ENCODE measurements at regions not wholly inside any gene's neighbourhood (a gene's known extent, or its start where the extent isn't known, plus 50 kb on each side); places are given as distances from the start of the nearest gene placed in this dataset.
A peak's percentile ranks its signal among the peaks of the same experiment; 100 is the strongest.
"Not testable (repeated sequence)": the region's sequence is repeated elsewhere in the genome, so short reads cannot be mapped to it uniquely, and the experiment has no call there.

DNA sequence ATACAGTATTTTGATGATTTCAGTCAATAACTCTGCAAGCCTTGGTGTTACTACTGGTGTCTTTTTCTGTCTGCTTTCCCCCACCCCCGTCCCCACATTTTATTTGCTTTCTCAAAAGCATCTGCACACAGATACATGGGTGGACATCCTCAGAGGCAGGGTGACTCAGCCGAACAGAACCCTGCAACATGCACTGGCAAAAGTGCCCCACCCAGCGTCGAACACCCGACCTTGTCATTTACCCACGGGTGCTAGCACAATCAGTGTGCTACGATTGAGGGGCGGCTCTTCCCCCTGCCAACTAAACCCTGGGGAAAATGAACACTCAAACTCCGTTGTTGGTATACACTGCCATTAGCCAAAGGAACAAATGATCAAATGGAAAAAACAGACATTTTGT lies 115.9 kb upstream of the NAA20 start:
- DNase-seq, result no peak

DNA sequence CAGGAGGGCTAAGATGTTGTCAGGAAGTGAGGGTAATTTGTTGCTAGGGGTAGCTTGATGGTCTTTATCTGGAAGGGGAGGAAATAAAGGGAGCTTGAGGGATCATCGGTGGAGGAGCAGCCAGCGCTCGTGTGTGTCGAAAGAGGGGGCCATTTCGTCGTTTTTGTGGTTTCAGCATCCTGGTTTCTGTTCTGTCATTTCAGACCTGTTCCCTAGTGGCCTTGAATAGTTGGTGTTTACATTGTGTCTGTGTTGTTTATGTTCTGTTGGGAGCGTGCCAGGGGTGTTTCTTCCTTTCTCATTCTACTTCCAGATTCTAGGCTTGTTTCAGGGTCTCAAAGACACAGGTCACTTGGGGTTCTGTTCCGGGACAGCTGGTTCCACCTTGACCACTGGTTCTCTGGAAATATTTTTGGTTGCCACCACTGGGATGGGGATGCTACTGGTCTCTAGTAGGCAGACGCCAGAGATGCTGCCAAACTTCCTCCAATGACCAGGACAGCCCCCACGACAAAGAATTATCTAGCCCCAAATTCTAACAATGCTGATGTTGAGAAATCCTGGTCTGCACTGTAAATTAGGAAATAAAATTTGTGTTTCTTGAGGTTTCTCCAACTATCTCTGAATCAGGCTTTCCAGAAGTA lies 113.9 kb upstream of the NAA20 start:
- peak; percentile 48 for DNase-seq

DNA sequence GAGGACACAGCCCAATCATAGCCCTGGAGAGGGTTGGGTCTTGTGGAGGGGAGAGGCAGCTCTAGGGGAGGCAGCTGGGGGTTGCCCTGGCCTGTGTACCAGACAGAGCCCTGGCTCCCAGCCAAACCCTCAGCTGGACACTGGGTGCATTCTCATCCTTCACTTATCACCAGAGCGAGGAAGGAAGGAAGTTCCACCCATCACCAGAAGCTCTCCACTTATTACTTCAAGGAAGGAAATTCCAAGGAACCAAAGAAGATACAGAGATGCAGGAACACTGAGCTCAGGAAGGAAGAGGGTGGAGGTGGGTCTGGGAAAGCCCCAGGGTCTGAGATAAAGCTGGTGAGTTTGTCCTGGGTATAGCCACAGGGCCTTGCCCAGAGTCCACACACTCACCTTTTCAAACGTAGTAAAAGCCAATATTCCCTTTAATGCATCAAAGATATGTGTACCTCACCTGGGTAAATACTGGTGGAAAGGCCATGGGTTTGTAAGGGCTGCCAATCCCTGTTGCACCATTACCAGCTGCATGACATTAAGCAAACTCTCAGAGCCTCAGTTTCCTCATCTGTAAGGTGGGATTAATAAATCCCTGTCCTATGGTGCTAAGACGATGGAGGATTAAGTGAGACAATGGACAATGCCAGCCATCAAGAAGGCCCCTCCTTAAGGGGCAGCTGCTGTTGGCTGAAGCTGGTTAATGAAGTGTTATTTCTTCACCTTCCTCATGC lies 109.7 kb upstream of the NAA20 start:
- DNase-seq, result no peak

DNA sequence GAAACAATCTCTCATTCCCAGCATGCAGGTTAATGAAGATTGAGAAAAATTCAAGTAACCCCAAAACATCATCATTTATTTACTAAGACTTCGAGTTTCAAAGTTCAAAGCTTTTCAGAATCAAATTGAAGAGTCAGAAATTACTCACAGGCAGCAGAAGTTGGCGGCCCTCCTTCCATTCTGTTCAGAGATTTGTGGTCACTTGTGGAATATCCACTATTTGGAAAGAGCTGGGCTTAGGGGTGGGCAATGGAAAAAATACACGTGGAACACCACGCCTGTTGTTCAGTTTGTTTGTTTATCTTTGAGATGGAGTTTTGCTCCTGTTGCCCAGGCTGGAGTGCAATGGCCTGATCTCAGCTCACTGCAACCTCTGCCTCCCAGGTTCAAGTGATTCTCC lies 108.6 kb upstream of the NAA20 start:
- DNase-seq, result no peak

DNA sequence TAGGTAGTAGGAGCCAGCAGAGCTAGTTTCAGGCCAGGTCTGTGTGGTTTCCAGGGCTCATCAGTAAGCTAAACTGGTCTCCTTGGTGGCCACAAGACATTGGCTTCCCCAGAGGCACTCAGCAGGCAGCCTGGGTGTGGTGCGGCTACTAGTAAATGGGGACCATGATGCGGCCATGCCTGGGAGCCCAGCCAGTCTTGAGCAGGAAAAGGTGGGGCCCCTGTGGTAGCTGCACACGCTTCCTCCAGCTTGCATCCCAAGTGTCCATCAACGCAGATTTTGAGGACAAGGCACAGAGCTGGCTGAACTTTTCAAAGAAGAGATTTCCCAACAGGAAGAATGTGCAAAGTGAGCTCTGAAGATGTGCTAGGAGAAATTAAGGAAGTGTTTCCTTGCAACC lies 107.4 kb upstream of the NAA20 start:
- DNase-seq, result no peak

DNA sequence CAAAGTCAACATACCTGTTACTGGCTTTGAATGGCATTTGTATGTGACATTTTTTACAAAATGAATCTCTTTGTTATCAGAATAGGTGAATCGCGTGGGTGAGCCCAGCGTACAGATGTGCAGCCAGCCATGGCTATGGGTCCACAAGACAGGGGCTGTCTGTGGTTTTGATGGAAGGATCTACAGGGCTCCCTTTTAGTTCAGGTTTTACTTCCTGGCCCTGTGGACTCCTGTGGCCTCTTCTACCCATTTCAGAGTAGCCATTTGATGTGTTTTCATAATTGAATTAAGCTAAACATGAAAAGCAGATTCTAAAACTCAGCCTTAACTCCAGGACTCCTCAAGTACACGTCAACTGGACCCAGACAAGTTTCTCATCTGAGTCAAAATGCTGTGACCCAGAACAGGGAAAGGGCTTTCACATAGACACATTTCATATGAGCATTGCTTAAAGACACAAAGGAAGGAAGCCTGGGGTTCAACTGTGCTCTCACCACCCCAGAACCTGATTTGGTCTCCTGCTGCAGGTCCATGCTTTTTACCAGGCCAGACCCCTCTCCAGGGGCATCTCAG lies 105.3 kb upstream of the NAA20 start:
- DNase-seq, result no peak

DNA sequence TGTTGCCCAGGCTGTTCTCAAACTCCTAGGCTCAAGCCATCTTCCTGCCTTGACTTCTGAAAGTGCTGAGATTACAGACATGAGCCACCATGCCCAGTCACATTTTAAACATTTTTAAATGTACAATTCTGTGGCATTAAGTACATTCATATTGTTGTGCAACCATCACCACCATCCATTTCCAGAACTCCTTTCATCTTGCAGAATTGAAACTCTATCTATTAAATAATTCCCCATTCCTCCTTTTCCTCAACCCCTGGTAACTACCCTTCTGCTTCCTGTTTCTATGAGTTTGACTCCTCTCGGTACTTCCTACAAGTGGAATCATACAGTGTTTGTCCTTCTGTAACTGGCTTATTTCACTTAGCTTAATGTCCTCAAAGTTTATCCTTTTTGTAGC lies 103.8 kb upstream of the NAA20 start:
- DNase-seq, result no peak

DNA sequence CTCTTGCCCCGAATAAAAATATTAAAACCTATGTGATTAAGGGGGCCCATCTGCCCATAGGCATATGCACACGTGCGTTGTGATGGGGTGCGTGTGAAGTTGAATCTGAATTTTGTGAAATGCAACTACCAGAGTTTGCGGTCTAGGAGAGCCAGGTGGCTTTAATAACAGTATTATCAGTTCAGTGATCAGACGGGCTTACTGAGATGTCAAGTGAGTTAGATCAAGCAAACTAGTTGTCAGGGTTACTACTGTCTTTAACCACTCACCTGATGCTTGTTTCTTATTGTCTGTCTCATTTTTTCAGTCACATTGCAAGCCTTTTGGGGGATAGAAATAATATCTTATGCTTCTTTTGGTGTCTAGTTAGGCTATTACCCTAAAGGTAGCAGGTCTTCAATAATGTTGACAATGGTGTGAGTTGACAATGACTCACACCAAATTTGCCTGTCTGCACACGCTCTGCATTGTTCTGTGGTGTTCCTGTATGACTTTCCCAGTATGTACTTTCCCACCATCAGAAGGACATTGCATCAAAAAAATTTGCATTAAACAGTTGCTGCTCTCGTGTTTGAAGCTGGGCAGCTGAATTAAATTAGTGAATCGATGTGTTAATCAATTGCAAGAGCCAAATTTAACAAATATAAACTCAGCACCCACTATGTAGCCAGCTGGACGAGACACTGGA lies 103.1 kb upstream of the NAA20 start:
- DNase-seq, result no peak

DNA sequence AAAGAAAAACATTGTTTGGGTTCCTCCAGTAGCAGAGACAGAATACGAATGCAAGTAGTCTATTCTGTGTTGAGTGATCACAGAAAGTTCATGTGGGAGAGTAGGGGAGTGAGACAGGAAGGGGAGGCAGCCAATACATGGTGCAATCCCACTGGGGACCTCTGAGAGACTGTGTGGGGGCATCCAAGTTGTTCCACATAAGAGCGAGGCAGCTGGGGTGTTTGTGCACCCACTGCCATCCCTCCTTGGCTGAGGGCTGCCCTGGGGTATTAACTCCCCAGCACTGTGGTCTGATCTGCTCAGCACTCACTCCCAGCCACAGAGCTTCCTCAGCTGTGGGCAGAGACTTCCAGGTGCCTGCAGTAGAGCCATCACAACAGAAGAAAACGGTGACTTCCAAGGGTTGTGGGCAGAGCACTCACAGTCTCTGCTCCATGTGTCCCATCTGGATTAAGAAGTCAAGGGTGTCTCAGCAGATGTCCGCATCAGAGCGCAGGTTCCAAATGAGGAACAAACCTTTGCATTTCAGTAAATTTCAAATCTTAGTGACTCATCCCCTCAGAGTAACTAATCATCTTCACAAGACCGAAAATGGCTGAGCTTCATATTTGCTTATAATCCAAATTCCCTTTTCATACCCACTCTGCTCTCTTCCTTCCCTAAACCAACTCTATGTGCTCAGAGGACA lies 101.9 kb upstream of the NAA20 start:
- DNase-seq, result no peak

DNA sequence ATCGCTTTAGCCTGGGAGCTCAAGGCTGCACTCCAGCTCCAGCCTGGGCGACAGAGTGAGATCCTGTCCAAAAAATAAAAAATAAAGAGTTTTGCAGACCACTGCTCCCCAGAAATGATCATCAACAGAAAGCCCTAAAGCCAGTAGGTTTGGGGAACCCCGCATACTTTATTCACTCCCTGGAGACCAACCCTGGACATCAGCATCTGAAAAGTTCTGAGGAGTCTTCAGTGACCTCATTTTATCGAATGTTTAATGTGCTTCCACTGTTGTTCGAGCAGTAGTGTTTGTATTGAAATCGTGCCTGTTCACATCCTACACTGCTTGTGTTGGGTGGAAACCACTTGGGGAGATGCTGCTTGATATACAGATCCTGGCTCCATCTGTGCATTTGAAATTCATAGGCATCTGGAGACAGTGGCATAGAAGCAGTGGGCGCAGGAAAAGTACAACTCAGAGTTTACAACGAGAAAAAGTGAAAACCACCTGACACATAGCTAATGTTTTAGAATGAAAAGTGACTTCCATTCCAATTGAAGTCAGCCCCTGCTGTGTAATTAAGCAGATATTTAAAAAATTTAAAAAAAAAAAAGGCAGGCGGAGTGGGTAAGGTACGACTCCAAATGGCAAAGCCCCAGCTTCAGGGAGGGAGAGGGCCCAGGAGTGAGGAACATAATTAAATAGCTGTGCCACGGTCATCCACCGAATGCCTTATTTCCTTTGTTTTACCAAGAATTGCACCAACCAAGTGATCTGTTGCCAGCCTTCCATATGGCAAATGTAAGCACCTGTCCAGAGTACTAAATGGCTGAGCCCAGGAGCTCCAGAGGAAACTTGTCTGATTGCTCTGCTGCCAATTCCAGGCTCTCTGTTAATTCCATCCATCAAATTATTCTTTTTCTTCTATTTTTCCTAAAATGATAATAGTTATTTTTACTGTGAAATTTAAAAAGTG lies 100.4 kb upstream of the NAA20 start:
- no peak for DNase-seq

DNA sequence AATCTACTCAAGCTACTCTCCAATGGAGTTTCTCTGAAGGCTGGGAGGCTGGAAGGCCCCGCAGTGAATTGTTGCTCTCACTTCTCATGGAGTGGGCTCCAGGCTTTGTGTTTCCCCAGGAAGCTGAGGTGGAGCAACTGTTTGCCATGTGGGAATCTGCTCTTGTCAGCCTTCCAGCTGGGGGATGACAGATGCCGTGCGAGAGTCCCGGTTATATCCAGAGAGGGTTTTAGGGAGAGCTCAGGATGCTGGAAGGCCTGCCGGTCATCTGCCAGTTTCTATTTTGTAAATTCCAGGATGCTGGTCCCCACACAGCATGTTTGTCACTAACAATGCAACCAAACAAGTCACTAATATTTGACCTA lies 98.2 kb upstream of the NAA20 start:
- no peak for DNase-seq

DNA sequence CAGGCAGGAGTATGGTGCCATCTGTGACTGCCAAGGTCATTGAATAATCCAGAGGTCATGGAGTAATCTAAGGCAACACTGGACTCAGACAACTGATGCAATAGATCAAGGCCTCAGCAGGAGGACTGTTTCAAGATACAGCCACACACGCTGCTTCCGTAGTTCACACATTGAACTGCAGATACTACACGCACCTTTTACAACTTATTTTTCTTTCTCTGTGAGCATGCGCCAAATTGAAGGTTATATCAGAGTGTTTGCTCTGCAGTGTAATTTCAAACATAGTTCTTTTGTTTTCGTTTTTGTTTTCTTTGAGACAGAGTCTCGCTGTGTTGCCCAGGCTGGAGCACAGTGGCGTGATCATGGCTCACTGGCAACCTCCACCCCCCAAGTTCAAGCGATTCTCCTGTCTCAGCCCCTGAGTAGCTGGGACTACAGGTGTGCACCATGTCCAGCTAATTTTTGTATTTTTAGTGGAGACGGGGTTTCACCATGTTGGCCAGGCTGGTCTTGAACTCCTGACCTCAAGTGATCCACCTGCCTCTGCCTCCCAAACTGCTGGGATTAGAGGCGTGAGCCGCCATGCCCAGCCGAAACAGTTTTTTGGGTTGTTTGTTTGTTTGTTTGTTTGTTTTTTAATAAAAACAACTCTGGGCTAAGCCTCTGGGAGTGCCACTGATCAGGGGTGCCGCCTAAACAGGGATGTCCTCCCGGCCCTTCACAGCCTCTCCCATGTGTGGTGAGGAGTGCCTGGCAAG lies 96.6 kb upstream of the NAA20 start:
- DNase-seq, result no peak

DNA sequence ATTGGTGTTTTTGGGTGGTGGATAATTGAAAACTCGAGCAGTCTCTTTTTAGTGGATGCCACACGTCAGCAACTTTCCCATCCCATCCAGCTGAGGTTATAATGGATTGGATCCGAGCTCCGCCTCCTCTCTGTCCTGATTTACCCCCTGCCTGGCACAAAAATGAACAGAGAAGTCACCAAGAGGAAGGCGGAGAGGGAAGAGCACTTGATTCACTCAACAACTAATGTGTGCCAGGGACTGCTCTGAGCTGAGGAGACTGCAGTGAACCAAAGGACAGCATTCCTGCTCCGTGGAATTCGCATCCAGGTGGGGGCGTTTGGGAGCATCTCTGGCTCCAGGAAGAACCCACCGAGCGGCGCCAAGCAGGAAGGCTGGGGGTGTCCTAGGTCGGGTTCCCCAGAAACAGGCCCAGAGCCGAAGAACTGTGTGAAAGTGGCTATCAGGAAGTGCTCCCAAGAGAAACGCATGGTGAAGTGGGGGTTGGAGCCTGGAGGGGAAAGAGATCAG lies 95.8 kb upstream of the NAA20 start:
- DNase-seq, result no peak

DNA sequence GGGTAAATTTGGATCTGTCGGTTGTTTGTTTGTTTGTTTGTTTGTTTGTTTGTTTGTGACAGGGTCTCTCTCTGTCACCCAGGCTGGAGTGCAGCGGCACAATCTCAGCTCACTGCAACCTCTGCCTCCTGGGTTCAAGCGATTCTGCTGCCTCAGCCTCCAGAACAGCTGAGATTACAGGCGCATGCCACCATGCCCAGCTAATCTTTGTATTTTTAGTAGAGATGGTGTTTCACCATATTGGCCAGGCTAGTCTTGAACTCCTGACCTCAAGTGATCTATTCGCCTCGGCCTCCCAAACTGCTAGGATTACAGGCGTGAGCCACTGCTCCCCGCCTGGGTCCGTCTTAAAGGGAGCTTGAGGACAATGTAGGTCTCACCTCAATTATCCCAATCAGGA lies 95.3 kb upstream of the NAA20 start:
- DNase-seq, result not testable (repeated sequence)

DNA sequence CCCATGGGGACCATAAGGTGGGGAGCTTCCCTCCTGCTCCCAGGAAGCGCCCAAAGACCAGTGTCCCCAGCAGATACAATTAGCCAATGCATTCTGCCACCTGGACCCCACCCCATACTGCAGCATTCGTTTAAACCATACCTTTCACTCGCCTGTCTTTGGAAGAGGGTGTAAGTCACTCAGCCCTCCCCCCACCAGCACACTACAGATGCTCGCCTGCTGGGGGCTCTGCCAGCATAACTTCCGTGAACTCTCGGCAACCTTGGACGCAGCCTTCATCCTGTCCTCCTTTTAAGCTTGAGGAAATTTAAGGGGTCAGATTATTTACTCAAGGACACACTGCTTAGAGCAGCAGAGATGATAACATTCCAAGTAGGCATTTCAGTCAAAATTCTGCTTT lies 94.4 kb upstream of the NAA20 start:
- DNase-seq, result no peak

DNA sequence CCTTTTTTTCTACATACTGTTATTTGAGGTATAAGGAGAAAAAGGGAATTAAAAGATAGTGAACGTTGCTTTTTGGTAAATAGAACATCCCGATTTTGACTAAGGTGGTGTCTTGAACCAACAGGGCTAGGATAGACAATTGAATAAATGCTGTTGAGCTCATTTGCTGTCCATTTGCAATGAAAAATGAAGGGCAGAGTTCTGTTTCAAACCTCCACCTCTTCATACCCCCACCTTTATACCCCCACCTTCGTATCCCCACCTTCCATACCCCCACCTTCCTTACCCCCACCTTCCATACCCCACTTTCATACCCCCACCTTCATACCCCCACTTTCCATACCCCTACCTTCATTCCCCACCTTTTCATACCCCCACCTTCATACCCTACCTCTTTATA lies 93.4 kb upstream of the NAA20 start:
- no peak for DNase-seq

DNA sequence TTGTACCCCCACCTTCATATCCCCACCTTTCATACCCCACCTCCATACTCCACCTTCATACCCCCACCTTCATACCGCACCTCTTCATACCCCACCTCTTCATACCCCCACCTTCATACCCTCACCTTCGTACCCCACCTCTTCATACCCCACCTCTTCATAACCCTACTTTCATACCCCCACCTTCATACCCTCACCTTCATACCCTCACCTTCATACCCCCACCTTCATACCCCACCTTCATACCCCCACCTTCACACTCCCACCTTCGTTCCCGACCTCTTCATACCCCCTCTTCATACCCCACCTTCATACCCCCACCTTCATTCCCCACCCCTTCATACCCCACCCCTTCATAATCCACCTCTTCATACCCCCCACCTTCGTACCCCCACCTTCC lies 92.9 kb upstream of the NAA20 start:
- DNase-seq, result no peak

DNA sequence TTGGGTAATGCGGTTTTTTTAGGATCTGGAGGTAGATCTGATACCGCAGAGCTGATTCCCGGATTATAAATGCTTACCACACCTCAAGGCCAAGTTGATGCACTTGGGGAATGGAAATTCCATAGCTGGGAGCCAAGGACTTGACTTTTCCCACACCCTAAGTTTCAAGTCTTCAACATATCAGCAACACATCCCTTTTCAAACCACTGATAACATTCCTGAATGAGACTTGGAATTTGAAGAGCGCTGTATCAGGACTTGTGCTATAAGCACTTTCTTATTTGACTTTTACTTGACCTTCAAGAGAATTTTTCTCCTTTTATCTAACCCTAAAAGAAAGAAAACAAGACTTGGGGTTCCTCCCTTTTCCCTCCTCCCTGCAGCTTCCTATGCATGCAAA lies 90.6 kb upstream of the NAA20 start:
- no peak for DNase-seq

DNA sequence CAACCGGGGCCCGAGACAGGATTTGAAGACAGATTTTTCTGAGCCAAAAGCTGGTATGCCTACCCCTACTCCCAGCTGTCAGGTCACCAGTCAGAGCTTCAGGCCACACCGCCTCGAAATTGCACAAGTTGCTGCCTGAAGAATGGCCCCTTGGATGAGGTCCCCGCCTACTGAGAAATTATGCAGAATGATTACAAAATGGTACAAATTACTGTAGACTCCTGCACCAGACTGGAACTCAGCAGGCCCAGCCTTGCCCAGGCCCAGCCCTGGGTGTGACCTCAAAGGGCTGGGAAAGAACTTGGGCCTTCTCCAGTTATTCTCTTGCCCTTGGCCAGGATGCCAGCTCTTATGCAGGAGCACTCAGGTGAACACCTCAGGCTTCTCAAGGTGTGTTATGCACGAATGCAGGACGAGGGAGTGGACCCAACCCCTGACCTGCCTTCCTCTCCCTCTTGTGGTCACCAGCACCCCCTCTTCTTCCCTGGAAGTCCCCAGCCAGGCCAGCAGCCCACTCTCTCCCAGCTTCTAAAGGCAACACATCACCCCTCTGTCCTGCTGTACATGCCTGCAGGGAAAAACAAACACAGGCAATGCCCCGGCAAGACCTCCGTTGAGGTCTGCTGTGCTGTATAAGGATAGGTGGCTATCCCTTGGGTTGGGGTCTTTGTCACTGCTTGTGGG lies 88.7 kb upstream of the NAA20 start:
- no peak for DNase-seq

DNA sequence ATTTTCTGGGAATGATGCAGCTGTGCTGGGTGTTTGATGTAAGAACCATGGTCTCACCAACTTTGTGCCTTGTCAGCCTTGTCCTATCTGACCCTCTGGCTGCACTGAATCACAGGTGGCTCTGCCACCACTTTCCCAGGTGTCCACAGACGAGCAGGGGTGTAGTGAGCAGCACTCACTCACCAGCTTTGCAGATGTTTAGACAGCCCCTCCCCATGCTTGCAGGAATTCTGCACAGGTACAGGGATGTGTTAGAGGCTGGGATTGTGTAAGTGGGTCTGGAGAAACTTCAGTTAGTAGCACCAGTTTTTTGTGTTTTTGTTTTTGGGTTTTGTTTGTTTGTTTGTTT lies 88.2 kb upstream of the NAA20 start:
- no peak for DNase-seq

All from activated CD4-positive, alpha-beta T cell treated with anti-CD3 and anti-CD28 coated beads, Interleukin-2, amount 50 U/mL, for 16 hours (primary cell).